Panc1 (cell line): ENCODE measurements at regions not wholly inside any gene's neighbourhood (a gene's known extent, or its start where the extent isn't known, plus 50 kb on each side); places are given as distances from the start of the nearest gene placed in this dataset.
"Not testable (repeated sequence)": the region's sequence is repeated elsewhere in the genome, so short reads cannot be mapped to it uniquely, and the experiment has no call there.

Source experiments
- POLR2AphosphoS5 ChIP-seq: IDR thresholded peaks from 2 replicates; pipeline ENCODE4 v1.6.1; 2012; ENCODE audit warnings: mild to moderate bottlenecking, low read depth, low read length, moderate library complexity
- TF ChIP-seq, protein P1 (sequence below): fragments of 450-650 bp; IDR thresholded peaks from 2 replicates; pipeline ENCODE4 v1.5.1; 2017; ENCODE audit warnings: mild to moderate bottlenecking
- TF ChIP-seq, protein P2 (sequence below), 2 experiments: IDR thresholded peaks; 2 replicates each; pipeline ENCODE4 v1.6.1; 2011 to 2012; ENCODE audit warnings: low read depth in 2 of 2, control low read depth in 1 of 2, low read length in 1 of 2, mild to moderate bottlenecking in 1 of 2, moderate library complexity in 1 of 2; ENCODE audit not compliant: insufficient read depth in 1 of 2

DNA sequence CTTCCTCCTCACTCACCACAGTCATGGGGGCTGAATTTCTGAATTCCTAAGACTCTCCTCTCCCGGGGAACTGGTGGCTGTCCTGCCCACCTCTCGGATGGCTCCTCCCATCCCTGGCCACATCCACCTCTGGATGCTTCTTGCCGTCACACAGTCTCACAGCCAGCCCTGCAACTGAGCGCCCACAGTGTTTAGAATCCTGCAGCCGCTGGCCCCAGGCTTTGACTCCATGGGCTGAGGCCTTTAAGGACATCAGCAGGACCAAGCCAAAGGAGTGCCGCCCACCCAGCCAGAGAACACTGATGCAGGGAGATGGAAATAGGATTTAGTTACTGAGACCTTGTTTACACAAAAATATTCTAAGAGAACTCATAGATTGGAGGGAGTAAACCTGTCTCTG lies 299.3 kb upstream of the WSB1 start:
- TF ChIP-seq, protein P1, sequence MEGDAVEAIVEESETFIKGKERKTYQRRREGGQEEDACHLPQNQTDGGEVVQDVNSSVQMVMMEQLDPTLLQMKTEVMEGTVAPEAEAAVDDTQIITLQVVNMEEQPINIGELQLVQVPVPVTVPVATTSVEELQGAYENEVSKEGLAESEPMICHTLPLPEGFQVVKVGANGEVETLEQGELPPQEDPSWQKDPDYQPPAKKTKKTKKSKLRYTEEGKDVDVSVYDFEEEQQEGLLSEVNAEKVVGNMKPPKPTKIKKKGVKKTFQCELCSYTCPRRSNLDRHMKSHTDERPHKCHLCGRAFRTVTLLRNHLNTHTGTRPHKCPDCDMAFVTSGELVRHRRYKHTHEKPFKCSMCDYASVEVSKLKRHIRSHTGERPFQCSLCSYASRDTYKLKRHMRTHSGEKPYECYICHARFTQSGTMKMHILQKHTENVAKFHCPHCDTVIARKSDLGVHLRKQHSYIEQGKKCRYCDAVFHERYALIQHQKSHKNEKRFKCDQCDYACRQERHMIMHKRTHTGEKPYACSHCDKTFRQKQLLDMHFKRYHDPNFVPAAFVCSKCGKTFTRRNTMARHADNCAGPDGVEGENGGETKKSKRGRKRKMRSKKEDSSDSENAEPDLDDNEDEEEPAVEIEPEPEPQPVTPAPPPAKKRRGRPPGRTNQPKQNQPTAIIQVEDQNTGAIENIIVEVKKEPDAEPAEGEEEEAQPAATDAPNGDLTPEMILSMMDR, result not testable (repeated sequence)
- TF ChIP-seq, protein P2, sequence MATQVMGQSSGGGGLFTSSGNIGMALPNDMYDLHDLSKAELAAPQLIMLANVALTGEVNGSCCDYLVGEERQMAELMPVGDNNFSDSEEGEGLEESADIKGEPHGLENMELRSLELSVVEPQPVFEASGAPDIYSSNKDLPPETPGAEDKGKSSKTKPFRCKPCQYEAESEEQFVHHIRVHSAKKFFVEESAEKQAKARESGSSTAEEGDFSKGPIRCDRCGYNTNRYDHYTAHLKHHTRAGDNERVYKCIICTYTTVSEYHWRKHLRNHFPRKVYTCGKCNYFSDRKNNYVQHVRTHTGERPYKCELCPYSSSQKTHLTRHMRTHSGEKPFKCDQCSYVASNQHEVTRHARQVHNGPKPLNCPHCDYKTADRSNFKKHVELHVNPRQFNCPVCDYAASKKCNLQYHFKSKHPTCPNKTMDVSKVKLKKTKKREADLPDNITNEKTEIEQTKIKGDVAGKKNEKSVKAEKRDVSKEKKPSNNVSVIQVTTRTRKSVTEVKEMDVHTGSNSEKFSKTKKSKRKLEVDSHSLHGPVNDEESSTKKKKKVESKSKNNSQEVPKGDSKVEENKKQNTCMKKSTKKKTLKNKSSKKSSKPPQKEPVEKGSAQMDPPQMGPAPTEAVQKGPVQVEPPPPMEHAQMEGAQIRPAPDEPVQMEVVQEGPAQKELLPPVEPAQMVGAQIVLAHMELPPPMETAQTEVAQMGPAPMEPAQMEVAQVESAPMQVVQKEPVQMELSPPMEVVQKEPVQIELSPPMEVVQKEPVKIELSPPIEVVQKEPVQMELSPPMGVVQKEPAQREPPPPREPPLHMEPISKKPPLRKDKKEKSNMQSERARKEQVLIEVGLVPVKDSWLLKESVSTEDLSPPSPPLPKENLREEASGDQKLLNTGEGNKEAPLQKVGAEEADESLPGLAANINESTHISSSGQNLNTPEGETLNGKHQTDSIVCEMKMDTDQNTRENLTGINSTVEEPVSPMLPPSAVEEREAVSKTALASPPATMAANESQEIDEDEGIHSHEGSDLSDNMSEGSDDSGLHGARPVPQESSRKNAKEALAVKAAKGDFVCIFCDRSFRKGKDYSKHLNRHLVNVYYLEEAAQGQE (IDR thresholded peaks at IDR 0.05; ENCODE audit: insufficient read depth in 1 of 2, low read depth in 2 of 2, low read length in 1 of 2), result not testable (repeated sequence)
- not testable (repeated sequence) for TF ChIP-seq POLR2AphosphoS5
